GM12878 (cell line): ENCODE measurements at regions not wholly inside any gene's neighbourhood (a gene's known extent, or its start where the extent isn't known, plus 50 kb on each side); places are given as distances from the start of the nearest gene placed in this dataset.

Experiments
- ATAC-seq: fragments of 200-7000 bp; cut with Tn5 transposase; 3 replicates; pipeline ENCODE4 v1.9.1; 2020; ENCODE audit warnings: mild to moderate bottlenecking, moderate library complexity
- BruUV-seq: library from RNA; stranded (reverse); fragments of 400-500 nt; replicated peaks from 2 replicates; lab custom pipeline; 2021; lab: Mats Ljungman, UMichigan
- CTCF ChIA-PET: fragments of 300-600 bp; sonication (Branson Sonifier 250); formaldehyde crosslinking; extraction: SDS; loops from one replicate; lab custom pipeline; 2021; ENCODE audit warnings: inconsistent platforms; lab: Yijun Ruan, JAX
- POLR2A ChIA-PET: fragments of 350-600 bp; formaldehyde crosslinking; extraction: SDS; loops from one replicate; lab custom pipeline; 2021; ENCODE audit warnings: inconsistent platforms; lab: Charles Lee
- RAD21 ChIA-PET: fragments of 300-600 bp; sonication (Branson Sonifier 250); formaldehyde crosslinking; loops from one replicate; lab custom pipeline; 2023; ENCODE audit warnings: antibody characterized with exemption; ENCODE audit not compliant: unreplicated experiment; lab: Charles Lee
- SMC1A ChIA-PET: fragments of 300-600 bp; sonication (Branson Sonifier 250); formaldehyde crosslinking; loops from one replicate; lab custom pipeline; 2023; ENCODE audit not compliant: unreplicated experiment, uncharacterized antibody; lab: Charles Lee
- DNase-seq: peaks from one replicate; pipeline ENCODE4 v3.0.0-alpha.2; 2011; ENCODE audit warnings: low read depth, low spot score
- FAIRE-seq: peaks from 3 replicates; lab custom pipeline; 2011; peaks lifted over from hg19 to GRCh38; lab: Jason Lieb, UNC
- H2AFZ ChIP-seq: 2 replicates; pipeline ENCODE4 v1.6.0; 2011; ENCODE audit warnings: low read depth, low read length, control low read depth; ENCODE audit not compliant: control insufficient read depth
- H3K27ac ChIP-seq: 2 replicates; pipeline ENCODE4 v1.5.1; 2011; ENCODE audit warnings: control low read depth; ENCODE audit not compliant: control insufficient read depth, insufficient read depth
- H3K27me3 ChIP-seq, 2 experiments: replicated peaks in 1 of 2; 2 replicates each; pipeline versions ENCODE4 v1.6.0 to v1.6.1; 2011; ENCODE audit warnings: low read length in 1 of 2; ENCODE audit not compliant: control insufficient read depth in 2 of 2, insufficient read depth in 2 of 2
- H3K36me3 ChIP-seq, 2 experiments: 2 replicates each; pipeline ENCODE4 v1.5.1; 2011; ENCODE audit warnings: low read length in 1 of 2; ENCODE audit not compliant: control insufficient read depth in 2 of 2, insufficient read depth in 2 of 2
- H3K4me1 ChIP-seq: 2 replicates; pipeline ENCODE4 v1.6.1; 2011; ENCODE audit warnings: mild to moderate bottlenecking, low read length, moderate library complexity, mixed read lengths; ENCODE audit not compliant: control insufficient read depth, insufficient read depth
- H3K4me2 ChIP-seq: 2 replicates; pipeline ENCODE4 v1.6.0; 2011; ENCODE audit warnings: control low read depth; ENCODE audit not compliant: control insufficient read depth, insufficient read depth
- H3K4me3 ChIP-seq: fragments of 200-600 bp; sonication (generic); 2 replicates; pipeline ENCODE4 v1.5.1; 2016
- H3K79me2 ChIP-seq: 2 replicates; pipeline ENCODE4 v1.6.0; 2011; ENCODE audit warnings: low read length; ENCODE audit not compliant: control insufficient read depth, insufficient read depth
- H3K9ac ChIP-seq: 2 replicates; pipeline ENCODE4 v1.8.0; 2011; ENCODE audit warnings: low read length, control low read depth, mixed read lengths; ENCODE audit not compliant: control insufficient read depth, insufficient read depth
- H3K9me3 ChIP-seq: replicated peaks from 3 replicates; pipeline ENCODE4 v1.5.1; 2011; ENCODE audit warnings: mild to moderate bottlenecking, low read length; ENCODE audit not compliant: control insufficient read depth, insufficient read depth
- H4K20me1 ChIP-seq: 2 replicates; pipeline ENCODE4 v1.6.0; 2011; ENCODE audit not compliant: control insufficient read depth, insufficient read depth
- ASH2L ChIP-seq: fragments of 300-600, 200-600 bp; sonication (generic); IDR thresholded peaks from 2 replicates; pipeline ENCODE4 v1.6.1; 2017; ENCODE audit warnings: low read depth, mild to moderate bottlenecking, borderline replicate concordance
- BHLHE40 ChIP-seq, 2 experiments: fragments of 450-650 bp in 1 of 2; IDR thresholded peaks; 2 replicates each; pipeline ENCODE4 v1.6.1; 2011 to 2017; ENCODE audit warnings: low read depth in 2 of 2, borderline replicate concordance in 1 of 2, improper control_type of control experiment in 1 of 2, low read length in 1 of 2, mild to moderate bottlenecking in 1 of 2
- CBX5 ChIP-seq: sonication (generic); IDR thresholded peaks from 2 replicates; pipeline ENCODE4 v1.6.1; 2016; ENCODE audit warnings: low read depth, moderate library complexity, mild to moderate bottlenecking, inconsistent platforms
- EED ChIP-seq: sonication (generic); IDR thresholded peaks from 2 replicates; pipeline ENCODE4 v1.6.1; 2016; ENCODE audit warnings: antibody characterized with exemption, low read depth
- ETV6 ChIP-seq, 2 experiments: fragments of 450-650 bp in 1 of 2; IDR thresholded peaks in 1 of 2; conservative IDR thresholded peaks in 1 of 2; 2 replicates each; pipeline ENCODE4 v1.6.1; 2014; ENCODE audit warnings: antibody characterized with exemption in 1 of 2, borderline replicate concordance in 1 of 2, low read depth in 1 of 2, mild to moderate bottlenecking in 1 of 2, moderate library complexity in 1 of 2
- EZH2 ChIP-seq: IDR thresholded peaks from 2 replicates; pipeline ENCODE4 v1.6.1; 2012; ENCODE audit warnings: low read depth, mild to moderate bottlenecking, control low read depth, inconsistent platforms, low read length, borderline replicate concordance; ENCODE audit not compliant: control insufficient read depth
- FOS ChIP-seq: IDR thresholded peaks from 3 replicates; pipeline ENCODE4 v1.6.1; 2011; ENCODE audit warnings: borderline replicate concordance; ENCODE audit not compliant: insufficient read length; ENCODE audit errors: extremely low read depth
- HDGF ChIP-seq: fragments of 450-650 bp; IDR thresholded peaks from 2 replicates; pipeline ENCODE4 v1.6.1; 2016; ENCODE audit warnings: antibody characterized with exemption
- KAT2A ChIP-seq: conservative IDR thresholded peaks from 2 replicates; pipeline ENCODE4 v1.6.1; 2011; ENCODE audit warnings: low read depth, low read length; ENCODE audit not compliant: control insufficient read depth
- MAX ChIP-seq: IDR thresholded peaks from 2 replicates; pipeline ENCODE4 v1.6.1; 2012; ENCODE audit warnings: low read depth, low read length, improper control_type of control experiment
- NFYA ChIP-seq: IDR thresholded peaks from 2 replicates; pipeline ENCODE4 v1.6.1; 2011; ENCODE audit warnings: low read depth, mild to moderate bottlenecking, low read length, improper control_type of control experiment, borderline replicate concordance
- RFX5 ChIP-seq: IDR thresholded peaks from 2 replicates; pipeline ENCODE4 v1.6.1; 2011; ENCODE audit warnings: low read depth, low read length, improper control_type of control experiment
- SUPT20H ChIP-seq: IDR thresholded peaks from 2 replicates; pipeline ENCODE4 v1.6.1; 2011; ENCODE audit warnings: low read depth, mild to moderate bottlenecking, low read length, moderate library complexity, borderline replicate concordance; ENCODE audit not compliant: control insufficient read depth
- USF1 ChIP-seq: IDR thresholded peaks from 2 replicates; pipeline ENCODE4 v1.6.1; 2011; ENCODE audit warnings: borderline replicate concordance, low read depth, mild to moderate bottlenecking, moderate library complexity, mixed read lengths, low read length; ENCODE audit not compliant: insufficient read depth; ENCODE audit errors: extremely low read length
- ZNF217 ChIP-seq: fragments of 450-650 bp; IDR thresholded peaks from 2 replicates; pipeline ENCODE4 v1.6.1; 2017; ENCODE audit warnings: antibody characterized with exemption, mild to moderate bottlenecking
- WGBS: methylation state at CpG from one replicate; pipeline ENCODE4 v1.1.6; 2016; ENCODE audit warnings: low lambda C conversion rate; ENCODE audit not compliant: insufficient replicate concordance, insufficient coverage; ENCODE audit errors: missing lambda C conversion rate; 5-methylcytosine and 5-hydroxymethylcytosine counted together
- in situ Hi-C: fragments of 300-500 bp; cut with MboI; formaldehyde crosslinking; loops from 9 replicates; pipeline ENCODE4 v1.14.3; 2018; ENCODE audit warnings: mixed read lengths
- intact Hi-C: fragments of 100-400 bp; cut with micrococcal nuclease; formaldehyde crosslinking; loops from one replicate; pipeline ENCODE4 v1.14.2; 2022; ENCODE audit not compliant: unreplicated experiment
- TF ChIP-seq, protein P1 (sequence below): IDR thresholded peaks from 2 replicates; pipeline ENCODE4 v1.6.1; 2012; ENCODE audit warnings: low read depth, low read length, improper control_type of control experiment

DNA sequence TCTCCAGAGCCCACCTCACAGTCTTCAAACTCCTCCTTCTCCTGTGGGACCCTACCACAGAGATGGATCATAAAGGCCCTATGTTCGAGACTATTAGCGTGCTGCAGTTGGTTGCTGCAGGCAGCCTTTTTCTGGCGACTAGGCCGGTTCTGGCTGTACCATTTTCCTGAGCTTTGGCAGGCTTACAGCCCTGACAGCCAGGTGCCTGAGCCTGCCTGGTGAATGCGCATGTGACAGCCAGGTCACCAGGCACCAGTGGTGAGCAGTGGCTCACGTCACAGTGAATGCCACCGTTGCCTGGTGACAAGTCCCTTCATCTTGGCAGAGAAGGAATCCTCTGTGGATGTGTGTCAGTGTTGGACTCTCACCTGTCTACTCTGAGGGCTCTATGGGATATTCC, 978.8 kb downstream of the KCNJ18 start:
- DNase-seq = no peak
- no peak for FAIRE-seq

DNA sequence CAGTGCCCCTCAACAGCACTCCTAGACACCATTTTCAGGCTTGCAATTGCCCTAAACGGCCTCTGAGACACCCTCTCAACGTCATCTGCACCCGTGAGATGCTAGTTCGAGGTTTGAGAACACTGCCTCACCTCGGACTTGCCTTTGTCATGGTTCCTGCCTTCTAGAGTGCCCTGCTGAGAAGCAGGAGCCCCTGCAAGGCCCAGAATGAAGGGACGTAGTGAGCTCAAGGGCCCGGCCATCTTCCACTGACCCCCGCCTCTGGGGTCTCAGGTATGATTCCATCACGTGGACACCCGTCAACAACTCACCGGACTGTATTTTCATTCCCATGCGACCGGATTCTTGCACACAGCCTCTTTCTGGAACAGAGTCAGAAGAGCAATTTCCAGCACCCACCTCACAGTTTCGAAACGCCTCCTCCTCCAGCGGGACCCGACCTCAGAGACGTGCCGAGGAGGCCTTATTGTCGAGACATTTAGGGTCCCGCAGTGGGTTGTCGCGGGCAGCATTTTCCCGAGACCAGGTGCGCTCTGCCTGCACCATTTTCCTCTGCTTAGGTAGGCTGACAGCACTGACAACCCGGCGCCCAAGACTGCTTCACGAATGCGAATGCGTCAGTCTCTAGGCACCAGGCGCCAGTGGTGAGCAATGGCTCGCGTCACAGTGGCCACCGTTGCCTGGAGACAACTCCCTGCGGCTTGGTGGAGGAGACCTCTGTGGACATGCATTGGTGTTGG, 999.9 kb downstream of the KCNJ18 start:
- RAD21 ChIA-PET = no interaction called here
- no peak overlapping the region for H2AFZ ChIP-seq
- TF ChIP-seq CBX5 (no peak), EZH2 (no peak), BHLHE40 (IDR thresholded peaks at IDR 0.05; ENCODE audit: borderline replicate concordance in 1 of 2, low read depth in 2 of 2, low read length in 1 of 2) (no peak), EED (no peak), ZNF217 (no peak), NFYA (no peak), RFX5 (no peak), KAT2A (no peak), FOS (no peak), MAX (no peak), SUPT20H (no peak), ASH2L (no peak), HDGF (no peak), USF1 (no peak)
- TF ChIP-seq, protein P1, sequence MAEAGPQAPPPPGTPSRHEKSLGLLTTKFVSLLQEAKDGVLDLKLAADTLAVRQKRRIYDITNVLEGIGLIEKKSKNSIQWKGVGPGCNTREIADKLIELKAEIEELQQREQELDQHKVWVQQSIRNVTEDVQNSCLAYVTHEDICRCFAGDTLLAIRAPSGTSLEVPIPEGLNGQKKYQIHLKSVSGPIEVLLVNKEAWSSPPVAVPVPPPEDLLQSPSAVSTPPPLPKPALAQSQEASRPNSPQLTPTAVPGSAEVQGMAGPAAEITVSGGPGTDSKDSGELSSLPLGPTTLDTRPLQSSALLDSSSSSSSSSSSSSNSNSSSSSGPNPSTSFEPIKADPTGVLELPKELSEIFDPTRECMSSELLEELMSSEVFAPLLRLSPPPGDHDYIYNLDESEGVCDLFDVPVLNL = no peak
- H3K4me2 ChIP-seq = no peak overlapping the region
- H3K9me3 ChIP-seq = no peaks in the 10 kb centered on the region; the same call in 2 of the 3 replicates
- no peak overlapping the region for H3K4me3 ChIP-seq
- no TSS peak for BruUV-seq
- no peaks in the 10 kb centered on the region for H3K27me3 ChIP-seq
- FAIRE-seq (no peak), ATAC-seq (no peak), DNase-seq (no peak)
- POLR2A ChIA-PET = no interaction called here
- H4K20me1 ChIP-seq = no peaks in the 10 kb centered on the region
- no peak overlapping the region for H3K27ac ChIP-seq
- no peaks in the 10 kb centered on the region for H3K79me2 ChIP-seq
- CTCF ChIA-PET = no interaction called here
- no peak overlapping the region for H3K9ac ChIP-seq
- 61% methylated on average over 35 of the region's 35 CpGs for WGBS
- no peaks in the 10 kb centered on the region for H3K4me1 ChIP-seq
- no peaks in the 10 kb centered on the region for H3K36me3 ChIP-seq
- SMC1A ChIA-PET = no interaction called here
- in situ Hi-C loops (no loop called here), intact Hi-C loops (no loop called here)

More for the DNA sequence above, 978.8 kb downstream of the KCNJ18 start:
- WGBS = 14% methylated on average over 7 of the region's 7 CpGs
- H2AFZ ChIP-seq = no peak overlapping the region
- BruUV-seq = no TSS peak
- H3K27me3 ChIP-seq = no peaks in the 10 kb centered on the region
- ChIA-PET CTCF (no interaction called here), POLR2A (no interaction called here), SMC1A (no interaction called here), RAD21 (no interaction called here)
- no peak for TF ChIP-seq ETV6 (conservative IDR thresholded peaks at IDR 0.05 in 1 of 2, IDR thresholded peaks at IDR 0.05 in 1 of 2; ENCODE audit: borderline replicate concordance in 1 of 2, low read depth in 1 of 2)
- no peaks in the 10 kb centered on the region; the same call in 2 of the 3 replicates for H3K9me3 ChIP-seq
- no peaks in the 10 kb centered on the region for H4K20me1 ChIP-seq
- intact Hi-C loops = no loop called here
- no peak overlapping the region for H3K9ac ChIP-seq
- in situ Hi-C loops = no loop called here
- ATAC-seq = no peak
- H3K4me1 ChIP-seq = no peaks in the 10 kb centered on the region
- no peaks in the 10 kb centered on the region for H3K36me3 ChIP-seq
- no peak overlapping the region for H3K27ac ChIP-seq
- H3K79me2 ChIP-seq = no peaks in the 10 kb centered on the region
- H3K4me2 ChIP-seq = no peak overlapping the region
- no peak overlapping the region for H3K4me3 ChIP-seq
